Suppressor macrophage (primary cell): ENCODE measurements at regions not wholly inside any gene's neighbourhood (a gene's known extent, or its start where the extent isn't known, plus 50 kb on each side); places are given as distances from the start of the nearest gene placed in this dataset.
A peak's percentile ranks its signal among the peaks of the same experiment; 100 is the strongest.

Source experiments
- DNase-seq, 4 experiments: peaks; one replicate each; pipeline ENCODE4 v3.0.0-alpha.2; 2020 to 2022

GRCh38 chr5:158153508-158153907 lies 294.6 kb upstream of the CLINT1 start:
- no peak for DNase-seq

- no peak for DNase-seq
Measured at GRCh38 chr5:158152136-158152535, 293.2 kb upstream of the CLINT1 start.

GRCh38 chr5:158147227-158147626 lies 288.3 kb upstream of the CLINT1 start:
- no peak for DNase-seq

- no peak for DNase-seq
Measured at GRCh38 chr5:158145827-158146226, 286.9 kb upstream of the CLINT1 start.

- no peak for DNase-seq
Measured at GRCh38 chr5:158143081-158143480, 284.1 kb upstream of the CLINT1 start.

- DNase-seq: no peak
Measured at GRCh38 chr5:158142156-158142555, 283.2 kb upstream of the CLINT1 start.

GRCh38 chr5:158140120-158140731 lies 281.3 kb upstream of the CLINT1 start:
- no peak for DNase-seq

GRCh38 chr5:158139161-158139560 lies 280.2 kb upstream of the CLINT1 start:
- no peak for DNase-seq

- DNase-seq: no peak
Measured at GRCh38 chr5:158135682-158136179, 276.8 kb upstream of the CLINT1 start.

GRCh38 chr5:158133369-158133768 lies 274.4 kb upstream of the CLINT1 start:
- DNase-seq: no peak

GRCh38 chr5:158127536-158127935 lies 268.6 kb upstream of the CLINT1 start:
- DNase-seq: no peak

- DNase-seq: no peak
Measured at GRCh38 chr5:158126442-158127405, 267.8 kb upstream of the CLINT1 start.

GRCh38 chr5:158124606-158125316 lies 265.8 kb upstream of the CLINT1 start:
- DNase-seq: no peak

GRCh38 chr5:158123595-158123994 lies 264.6 kb upstream of the CLINT1 start:
- no peak for DNase-seq

GRCh38 chr5:158121678-158122077 lies 262.7 kb upstream of the CLINT1 start:
- DNase-seq: peak in 2 of 4 experiments; percentile 5 to 22

GRCh38 chr5:158120760-158121159 lies 261.8 kb upstream of the CLINT1 start:
- DNase-seq: peak in 2 of 4 experiments; percentile 25 to 26

- no peak for DNase-seq
Measured at GRCh38 chr5:158119961-158120723, 261.2 kb upstream of the CLINT1 start.

GRCh38 chr5:158117467-158118160 lies 258.7 kb upstream of the CLINT1 start:
- DNase-seq: no peak

- peak in 1 of 4 experiments; percentile 7 for DNase-seq
Measured at GRCh38 chr5:158116965-158117364, 258.0 kb upstream of the CLINT1 start.

- no peak for DNase-seq
Measured at GRCh38 chr5:158115468-158115867, 256.5 kb upstream of the CLINT1 start.

- DNase-seq: no peak
Measured at GRCh38 chr5:158108177-158108576, 249.2 kb upstream of the CLINT1 start.
